GDM1 (cell line): ENCODE measurements at regions not wholly inside any gene's neighbourhood (a gene's known extent, or its start where the extent isn't known, plus 50 kb on each side); places are given as distances from the start of the nearest gene placed in this dataset.

Experiments used
- DNase-seq: peaks from one replicate; lab custom pipeline; 2025; lab: John Stamatoyannopoulos, UW

- DNase-seq = no peak
These were observed 93.2 kb upstream of the PKDCC start for GRCh38 chr2:41954304-41955291.

- DNase-seq = peak; percentile 15
These were observed 92.3 kb upstream of the PKDCC start for GRCh38 chr2:41955316-41956043.

- no peak for DNase-seq
These were observed 90.4 kb upstream of the PKDCC start for GRCh38 chr2:41957431-41957830.

- no peak for DNase-seq
These were observed 89.6 kb upstream of the PKDCC start for GRCh38 chr2:41958251-41958650.

GRCh38 chr2:41958775-41959174, 89.0 kb upstream of the PKDCC start:
- DNase-seq = no peak

- no peak for DNase-seq
These were observed 88.1 kb upstream of the PKDCC start for GRCh38 chr2:41959760-41960159.

- DNase-seq = no peak
These were observed 84.7 kb upstream of the PKDCC start for GRCh38 chr2:41962922-41963622.

- DNase-seq = no peak
These were observed 83.9 kb upstream of the PKDCC start for GRCh38 chr2:41963661-41964525.

GRCh38 chr2:41965173-41965908, 82.5 kb upstream of the PKDCC start:
- no peak for DNase-seq

GRCh38 chr2:41965909-41966295, 81.9 kb upstream of the PKDCC start:
- DNase-seq = no peak

GRCh38 chr2:41966431-41966893, 81.4 kb upstream of the PKDCC start:
- DNase-seq = no peak

- no peak for DNase-seq
These were observed 80.9 kb upstream of the PKDCC start for GRCh38 chr2:41966920-41967319.

- DNase-seq = no peak
These were observed 80.2 kb upstream of the PKDCC start for GRCh38 chr2:41967476-41968181.

- DNase-seq = no peak
These were observed 79.6 kb upstream of the PKDCC start for GRCh38 chr2:41968182-41968578.

- no peak for DNase-seq
These were observed 76.7 kb upstream of the PKDCC start for GRCh38 chr2:41970988-41971660.

GRCh38 chr2:41972179-41972578, 75.6 kb upstream of the PKDCC start:
- no peak for DNase-seq

- DNase-seq = peak; percentile 53
These were observed 75.0 kb upstream of the PKDCC start for GRCh38 chr2:41972819-41973218.

GRCh38 chr2:41973871-41974270, 74.0 kb upstream of the PKDCC start:
- DNase-seq = no peak

GRCh38 chr2:41981417-41981816, 66.4 kb upstream of the PKDCC start:
- no peak for DNase-seq
